Activated CD8-positive, alpha-beta memory T cell treated with anti-CD3 and anti-CD28 coated beads, Interleukin-2, amount 50 U/mL, for 24 hours (primary cell): ENCODE measurements at regions not wholly inside any gene's neighbourhood (a gene's known extent, or its start where the extent isn't known, plus 50 kb on each side); places are given as distances from the start of the nearest gene placed in this dataset.
"Not testable (repeated sequence)": the region's sequence is repeated elsewhere in the genome, so short reads cannot be mapped to it uniquely, and the experiment has no call there.

Experiments
- DNase-seq: peaks from one replicate; pipeline ENCODE4 v3.0.0-alpha.2; 2020; ENCODE audit errors: extremely low read depth

GRCh38 chr6:27136077-27136644, 111.3 kb upstream of the PRSS16 start:
- no peak for DNase-seq

- DNase-seq = no peak
Observed at GRCh38 chr6:27136978-27137814, 110.3 kb upstream of the PRSS16 start.

GRCh38 chr6:27138406-27138805, 109.1 kb upstream of the PRSS16 start:
- DNase-seq = no peak

GRCh38 chr6:27138837-27139755, 108.4 kb upstream of the PRSS16 start:
- DNase-seq = no peak

- DNase-seq = no peak
Observed at GRCh38 chr6:27139756-27140579, 107.5 kb upstream of the PRSS16 start.

GRCh38 chr6:27140999-27141528, 106.4 kb upstream of the PRSS16 start:
- DNase-seq = no peak

GRCh38 chr6:27141529-27142015, 105.9 kb upstream of the PRSS16 start:
- DNase-seq = no peak

- DNase-seq = not testable (repeated sequence)
Observed at GRCh38 chr6:27143020-27143388, 104.5 kb upstream of the PRSS16 start.

GRCh38 chr6:27143474-27144026, 104.0 kb upstream of the PRSS16 start:
- no peak for DNase-seq

- DNase-seq = no peak
Observed at GRCh38 chr6:27144740-27145079, 102.8 kb upstream of the PRSS16 start.

- no peak for DNase-seq
Observed at GRCh38 chr6:27145731-27146455, 101.6 kb upstream of the PRSS16 start.

- not testable (repeated sequence) for DNase-seq
Observed at GRCh38 chr6:27146456-27146705, 101.1 kb upstream of the PRSS16 start.

- no peak for DNase-seq
Observed at GRCh38 chr6:27146706-27147505, 100.6 kb upstream of the PRSS16 start.

GRCh38 chr6:27148404-27148795, 99.1 kb upstream of the PRSS16 start:
- no peak for DNase-seq

- DNase-seq = no peak
Observed at GRCh38 chr6:27149150-27149549, 98.4 kb upstream of the PRSS16 start.

- no peak for DNase-seq
Observed at GRCh38 chr6:27154696-27155095, 92.8 kb upstream of the PRSS16 start.

- no peak for DNase-seq
Observed at GRCh38 chr6:27156874-27157458, 90.5 kb upstream of the PRSS16 start.

GRCh38 chr6:27157459-27158315, 89.8 kb upstream of the PRSS16 start:
- peak; percentile 72 for DNase-seq

GRCh38 chr6:27158316-27158643, 89.2 kb upstream of the PRSS16 start:
- DNase-seq = no peak
